ENCODE measurements at regions not wholly inside any gene's neighbourhood (a gene's known extent, or its start where the extent isn't known, plus 50 kb on each side); places are given as distances from the start of the nearest gene placed in this dataset.
"Not testable (repeated sequence)": the region's sequence is repeated elsewhere in the genome, so short reads cannot be mapped to it uniquely, and the experiment has no call there.

DNA sequence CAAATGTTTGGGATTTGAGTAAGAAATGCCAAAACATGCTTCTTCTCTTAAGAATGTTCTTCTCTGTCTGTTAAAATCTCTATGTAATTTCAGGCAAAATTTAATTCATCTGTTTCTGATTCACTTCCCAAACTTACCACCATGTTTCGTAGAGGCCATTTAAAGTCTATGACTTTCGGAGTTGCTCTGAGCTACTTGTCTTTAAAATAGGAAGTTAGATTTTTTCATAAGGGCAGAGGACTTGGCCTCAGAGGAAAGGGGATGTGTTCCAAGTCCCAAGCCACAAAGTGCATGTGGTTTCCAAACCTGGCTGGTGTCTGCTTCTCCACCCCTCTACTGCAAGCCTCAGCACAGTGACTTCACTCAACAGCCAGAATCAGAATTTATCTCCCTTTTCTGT, 111.3 kb upstream of the ADRA1B start:
- H3K36me3 ChIP-seq, result no peaks in the 10 kb centered on the region
- DNase-seq, result no peak
- H3K4me1 ChIP-seq, result no peaks in the 10 kb centered on the region
- no peaks in the 10 kb centered on the region for H3K9me3 ChIP-seq
- H3K27ac ChIP-seq, result no peak overlapping the region
- TF ChIP-seq, protein P1, sequence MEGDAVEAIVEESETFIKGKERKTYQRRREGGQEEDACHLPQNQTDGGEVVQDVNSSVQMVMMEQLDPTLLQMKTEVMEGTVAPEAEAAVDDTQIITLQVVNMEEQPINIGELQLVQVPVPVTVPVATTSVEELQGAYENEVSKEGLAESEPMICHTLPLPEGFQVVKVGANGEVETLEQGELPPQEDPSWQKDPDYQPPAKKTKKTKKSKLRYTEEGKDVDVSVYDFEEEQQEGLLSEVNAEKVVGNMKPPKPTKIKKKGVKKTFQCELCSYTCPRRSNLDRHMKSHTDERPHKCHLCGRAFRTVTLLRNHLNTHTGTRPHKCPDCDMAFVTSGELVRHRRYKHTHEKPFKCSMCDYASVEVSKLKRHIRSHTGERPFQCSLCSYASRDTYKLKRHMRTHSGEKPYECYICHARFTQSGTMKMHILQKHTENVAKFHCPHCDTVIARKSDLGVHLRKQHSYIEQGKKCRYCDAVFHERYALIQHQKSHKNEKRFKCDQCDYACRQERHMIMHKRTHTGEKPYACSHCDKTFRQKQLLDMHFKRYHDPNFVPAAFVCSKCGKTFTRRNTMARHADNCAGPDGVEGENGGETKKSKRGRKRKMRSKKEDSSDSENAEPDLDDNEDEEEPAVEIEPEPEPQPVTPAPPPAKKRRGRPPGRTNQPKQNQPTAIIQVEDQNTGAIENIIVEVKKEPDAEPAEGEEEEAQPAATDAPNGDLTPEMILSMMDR (IDR thresholded peaks at IDR 0.05), result no peak
- no peak for TF ChIP-seq POLR2A (IDR thresholded peaks at IDR 0.05)
- intact Hi-C loops (cut with DNase I), result no loop called here
- H3K27me3 ChIP-seq, result no peaks in the 10 kb centered on the region
- WGBS, 2 donors, result 75 to 80% methylated on average over 2 of the region's 2 CpGs
- H3K4me3 ChIP-seq (replicated peaks in 1 of 3), result no peak overlapping the region

DNA sequence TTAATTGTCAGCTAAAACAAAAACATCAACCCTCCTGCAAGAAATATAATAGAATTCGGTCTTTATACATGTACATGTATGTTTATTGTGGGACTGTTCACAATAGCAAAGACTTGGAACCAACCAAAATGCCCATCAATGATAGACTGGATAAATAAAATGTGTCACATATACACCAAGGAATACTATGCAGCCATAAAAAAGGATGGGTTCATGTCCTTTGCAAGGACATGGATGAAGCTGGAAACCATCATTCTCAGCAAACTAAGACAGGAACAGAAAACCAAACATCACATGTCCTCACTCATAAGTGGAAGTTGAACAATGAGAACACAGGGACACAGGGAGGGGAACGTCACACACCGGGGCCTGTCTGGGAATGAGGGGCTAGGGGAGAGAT, 109.1 kb upstream of the ADRA1B start:
- intact Hi-C loops (cut with DNase I), result not testable (repeated sequence)

DNA sequence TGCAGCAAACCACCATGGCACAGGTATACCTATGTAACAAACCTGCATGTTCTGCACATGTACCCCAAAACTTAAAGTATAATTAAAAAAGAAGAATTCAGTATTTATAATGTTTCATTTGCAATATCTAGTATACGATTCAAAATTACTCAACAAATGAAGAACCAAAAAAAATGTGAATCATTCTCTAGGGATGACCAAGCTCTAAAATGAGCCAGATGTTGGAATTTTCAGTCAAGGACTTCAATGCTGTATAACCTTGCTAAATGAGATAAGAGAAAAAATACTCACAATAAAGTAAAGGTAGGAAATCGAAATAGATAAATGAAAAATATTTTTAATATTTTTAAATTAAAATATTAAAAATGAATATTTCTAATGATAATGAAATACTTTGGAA, 108.7 kb upstream of the ADRA1B start:
- WGBS, 2 donors, result 87 to 89% methylated on average over 2 of the region's 2 CpGs
- H3K27me3 ChIP-seq, result no peaks in the 10 kb centered on the region
- H3K36me3 ChIP-seq, result no peaks in the 10 kb centered on the region
- no peak overlapping the region for H3K27ac ChIP-seq
- intact Hi-C loops (cut with DNase I), result no loop called here
- TF ChIP-seq, protein P1 (IDR thresholded peaks at IDR 0.05), result no peak
- TF ChIP-seq POLR2A (IDR thresholded peaks at IDR 0.05), result no peak
- no peaks in the 10 kb centered on the region for H3K9me3 ChIP-seq
- no peak for DNase-seq
- H3K4me1 ChIP-seq, result no peaks in the 10 kb centered on the region
- no peak overlapping the region for H3K4me3 ChIP-seq (replicated peaks in 1 of 3)

More for the DNA sequence above, 109.1 kb upstream of the ADRA1B start:
- not testable (repeated sequence) for H3K4me3 ChIP-seq (replicated peaks in 1 of 3); H3K4me1 ChIP-seq; H3K9me3 ChIP-seq; H3K27me3 ChIP-seq; H3K27ac ChIP-seq; DNase-seq; H3K36me3 ChIP-seq
- WGBS, 2 donors, result 96 to 98% methylated on average over 3 of the region's 3 CpGs

DNA sequence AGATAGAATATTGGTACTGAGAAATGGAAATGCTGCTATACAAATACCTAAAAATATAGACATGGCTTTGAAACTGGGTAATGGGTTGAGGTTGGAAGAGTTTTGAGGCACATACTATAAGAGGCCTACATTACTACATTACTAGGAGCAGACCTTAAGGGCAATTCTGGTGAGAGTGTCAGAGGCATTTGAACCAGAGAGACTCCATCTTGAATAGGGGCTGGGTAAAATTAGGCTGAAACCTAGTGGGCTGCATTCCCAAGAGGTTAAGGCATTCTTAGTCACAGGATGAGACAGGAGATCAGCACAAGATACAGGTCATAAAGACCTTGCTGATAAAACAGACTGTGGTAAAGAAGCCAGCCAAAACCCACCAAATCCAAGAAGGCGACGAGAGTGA, 104.6 kb upstream of the ADRA1B start:
- 87 to 93% methylated on average over 2 of the region's 2 CpGs for WGBS, 2 donors
- H3K4me1 ChIP-seq, result peaks cover 7 to 11% of the 10 kb centered on the region in 2 donors
- TF ChIP-seq POLR2A (IDR thresholded peaks at IDR 0.05), result no peak

DNA sequence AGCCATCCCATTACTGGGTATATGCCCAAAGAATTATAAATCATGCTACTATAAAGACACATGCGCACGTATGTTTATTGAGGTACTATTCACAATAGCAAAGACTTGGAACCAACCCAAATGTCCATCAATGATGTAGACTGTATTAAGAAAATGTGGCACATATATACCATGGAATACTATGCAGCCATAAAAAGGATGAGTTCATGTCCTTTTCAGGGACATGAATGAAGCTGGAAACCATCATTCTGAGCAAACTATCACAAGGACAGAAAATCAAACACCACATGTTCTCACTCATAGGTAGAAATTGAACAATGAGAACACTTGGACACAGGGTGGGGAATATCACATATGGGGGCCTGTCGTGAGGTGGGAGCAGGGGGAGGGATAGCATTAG, 103.5 kb upstream of the ADRA1B start:
- H3K27ac ChIP-seq; DNase-seq; H3K36me3 ChIP-seq; H3K27me3 ChIP-seq; H3K4me3 ChIP-seq (replicated peaks in 1 of 3); intact Hi-C loops (cut with DNase I); H3K9me3 ChIP-seq: not testable (repeated sequence)
- 95 to 96% methylated on average over 3 of the region's 3 CpGs for WGBS, 2 donors
- peaks cover 7 to 14% of the 10 kb centered on the region in 2 donors for H3K4me1 ChIP-seq

More for the DNA sequence above, 104.6 kb upstream of the ADRA1B start:
- no peak overlapping the region for H3K27ac ChIP-seq
- H3K36me3 ChIP-seq, result no peaks in the 10 kb centered on the region
- intact Hi-C loops (cut with DNase I), result no loop called here
- H3K4me3 ChIP-seq (replicated peaks in 1 of 3), result no peak overlapping the region
- no peaks in the 10 kb centered on the region for H3K9me3 ChIP-seq
- no peak for DNase-seq
- no peaks in the 10 kb centered on the region for H3K27me3 ChIP-seq

DNA sequence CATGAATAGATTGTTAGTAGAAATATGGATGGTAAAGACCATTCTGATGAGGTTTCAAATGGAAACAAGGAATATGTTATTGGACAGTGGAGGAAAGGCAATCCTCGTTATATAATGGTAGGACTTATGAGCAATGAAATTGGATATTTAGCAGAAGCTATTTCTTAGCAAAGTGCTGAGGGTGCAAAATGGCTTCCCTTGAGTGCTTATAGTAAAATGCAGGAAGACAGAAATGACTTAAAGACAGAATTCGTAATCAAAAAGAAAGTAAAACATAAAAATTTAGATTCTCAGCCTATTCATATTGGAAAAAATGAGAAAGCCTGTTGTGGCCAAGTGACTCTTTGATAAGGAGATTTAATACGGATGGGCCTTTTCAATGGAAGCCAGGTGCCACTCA, 102.1 kb upstream of the ADRA1B start:
- H3K27ac ChIP-seq, result no peak overlapping the region

More for the DNA sequence above, 102.1 kb upstream of the ADRA1B start:
- 89% methylated on average over 3 of the region's 3 CpGs for WGBS, 2 donors
- no peak overlapping the region for H3K4me3 ChIP-seq (replicated peaks in 1 of 3)
- TF ChIP-seq, protein P1 (IDR thresholded peaks at IDR 0.05), result no peak
- no peak for TF ChIP-seq POLR2A (IDR thresholded peaks at IDR 0.05)
- no peak for DNase-seq
- no peaks in the 10 kb centered on the region for H3K9me3 ChIP-seq
- peaks cover 7 to 14% of the 10 kb centered on the region in 2 donors for H3K4me1 ChIP-seq
- no peaks in the 10 kb centered on the region for H3K36me3 ChIP-seq
- H3K27me3 ChIP-seq, result no peaks in the 10 kb centered on the region
- intact Hi-C loops (cut with DNase I), result no loop called here
